HG03280 (cell line): ENCODE measurements at regions not wholly inside any gene's neighbourhood (a gene's known extent, or its start where the extent isn't known, plus 50 kb on each side); places are given as distances from the start of the nearest gene placed in this dataset.
"Not testable (repeated sequence)": the region's sequence is repeated elsewhere in the genome, so short reads cannot be mapped to it uniquely, and the experiment has no call there.

Experiments used
- ATAC-seq: cut with Tn5 transposase; IDR thresholded peaks from one replicate; pipeline ENCODE4 v1.9.1; 2021; ENCODE audit warnings: mild to moderate bottlenecking, moderate library complexity; ENCODE audit not compliant: unreplicated experiment

DNA sequence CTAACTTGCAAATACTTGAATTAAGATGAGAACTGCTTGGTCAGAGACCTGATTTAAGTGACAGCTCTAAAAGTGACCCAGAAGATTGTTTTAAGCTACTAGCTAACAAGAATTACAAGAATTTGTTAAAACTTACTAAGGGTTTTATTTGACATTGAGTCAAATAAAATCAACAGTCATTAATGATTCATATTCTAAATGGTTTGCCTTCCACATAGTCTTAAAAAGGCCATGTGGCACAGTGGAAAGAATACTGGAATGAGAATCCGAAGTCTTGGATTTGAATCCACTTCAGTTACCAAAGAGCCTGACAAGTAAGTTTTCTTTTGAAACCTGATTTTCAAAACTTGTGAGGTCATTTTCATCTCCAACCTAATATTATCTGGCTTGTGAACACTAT, 489.3 kb downstream of the ADCYAP1 start:
- ATAC-seq: no peak

DNA sequence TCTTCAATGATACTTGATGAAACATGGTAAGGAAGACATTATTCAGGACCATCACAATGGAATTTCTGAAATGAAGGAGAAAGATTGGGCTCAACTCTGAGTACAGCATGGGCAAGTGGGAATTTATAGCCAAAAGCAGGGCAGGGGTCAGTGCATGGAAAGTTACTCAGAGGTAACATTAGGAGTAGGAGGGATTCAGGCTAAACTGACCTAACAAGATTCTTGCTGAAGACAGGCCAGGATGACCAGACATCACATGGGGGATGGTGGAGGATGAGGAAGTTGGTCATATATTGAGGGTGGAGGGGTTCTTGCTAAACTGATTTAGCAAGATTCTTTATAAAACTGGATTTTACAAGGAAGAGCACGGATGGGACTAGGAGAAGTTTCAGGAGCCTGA, 489.8 kb downstream of the ADCYAP1 start:
- ATAC-seq: no peak

DNA sequence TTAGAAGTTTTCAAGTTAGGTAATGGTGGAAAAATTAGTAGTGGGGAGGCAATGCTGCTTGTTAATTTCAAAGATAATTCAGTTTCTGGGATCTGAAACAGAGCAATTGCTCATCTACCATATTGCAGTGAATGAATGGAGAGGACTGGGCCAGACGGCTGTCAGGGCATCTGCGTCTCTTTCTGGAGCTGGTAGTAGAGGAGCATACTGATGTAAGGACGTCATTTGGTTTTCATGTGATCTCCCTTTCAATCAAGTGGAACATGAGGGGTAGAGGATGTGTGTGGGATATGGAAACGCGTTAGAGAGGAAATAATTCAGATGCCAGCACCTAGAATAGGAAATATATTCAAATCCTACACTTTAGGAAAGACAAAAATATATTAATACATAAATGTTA, 490.3 kb downstream of the ADCYAP1 start:
- no peak for ATAC-seq

DNA sequence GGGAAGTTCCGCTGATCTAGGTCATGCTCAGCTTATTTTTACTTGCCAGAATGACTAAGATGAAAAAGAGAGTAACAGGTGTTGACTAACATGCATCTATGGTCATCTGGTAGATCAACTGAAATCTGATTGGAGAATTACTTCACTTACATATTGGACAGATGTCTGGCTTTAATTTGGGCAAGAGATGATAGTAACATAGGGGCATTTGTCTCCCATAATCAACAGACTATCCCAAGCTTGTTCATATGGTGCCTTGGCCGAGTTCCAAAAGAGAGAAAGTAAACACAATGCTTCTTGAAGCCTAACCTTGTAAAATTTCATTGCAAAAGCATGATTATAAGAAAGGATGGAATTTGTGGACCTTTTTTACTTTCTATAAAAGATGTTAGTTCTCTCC, 503.7 kb downstream of the ADCYAP1 start:
- ATAC-seq: no peak

DNA sequence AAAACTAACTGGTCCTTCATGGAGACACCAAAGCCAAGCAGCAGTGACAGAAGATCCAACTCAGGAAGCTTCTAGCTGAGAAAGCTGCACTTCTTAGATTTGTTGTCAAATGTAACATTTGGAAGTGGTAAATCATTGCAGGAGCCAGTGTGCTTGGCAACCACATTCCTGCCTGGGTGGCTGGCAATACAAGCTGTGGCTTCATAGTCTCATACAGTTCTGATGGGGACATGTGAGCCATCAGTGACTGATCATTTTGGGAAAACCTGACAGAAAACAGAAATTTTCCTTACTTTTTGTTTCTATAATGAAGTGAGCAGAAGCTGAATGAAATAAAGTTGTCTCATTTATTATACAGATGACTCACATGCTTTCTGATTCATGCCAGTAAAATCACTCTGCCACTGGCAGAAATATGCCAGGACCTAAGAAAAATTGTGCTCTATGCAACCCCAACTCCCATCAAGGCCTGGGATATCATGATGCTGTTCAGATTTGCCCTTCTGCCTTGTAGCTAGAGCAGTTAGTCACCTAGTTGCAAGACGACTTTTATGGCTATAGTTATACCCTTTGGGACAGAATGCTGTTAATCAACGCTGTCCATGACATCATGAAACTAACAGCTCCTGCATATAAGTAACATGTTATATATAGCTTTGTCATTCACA, 508.1 kb downstream of the ADCYAP1 start:
- no peak for ATAC-seq

DNA sequence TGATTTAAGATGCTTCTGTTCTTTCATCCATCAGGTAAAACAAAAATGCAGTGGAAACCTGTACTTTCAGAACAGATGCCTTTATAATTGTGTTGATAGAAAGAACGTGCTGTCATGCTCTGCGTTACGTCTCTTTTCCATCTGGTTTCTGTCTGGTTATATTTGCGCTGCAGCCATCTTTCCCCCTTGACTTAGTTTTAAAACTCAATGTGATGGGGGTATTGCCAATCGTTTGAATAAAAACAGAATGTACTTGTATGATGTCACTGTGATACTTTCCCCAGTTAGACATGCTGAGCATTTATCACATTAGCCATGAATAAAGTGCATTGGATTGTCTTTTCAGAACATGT, 508.6 kb downstream of the ADCYAP1 start:
- ATAC-seq: no peak

DNA sequence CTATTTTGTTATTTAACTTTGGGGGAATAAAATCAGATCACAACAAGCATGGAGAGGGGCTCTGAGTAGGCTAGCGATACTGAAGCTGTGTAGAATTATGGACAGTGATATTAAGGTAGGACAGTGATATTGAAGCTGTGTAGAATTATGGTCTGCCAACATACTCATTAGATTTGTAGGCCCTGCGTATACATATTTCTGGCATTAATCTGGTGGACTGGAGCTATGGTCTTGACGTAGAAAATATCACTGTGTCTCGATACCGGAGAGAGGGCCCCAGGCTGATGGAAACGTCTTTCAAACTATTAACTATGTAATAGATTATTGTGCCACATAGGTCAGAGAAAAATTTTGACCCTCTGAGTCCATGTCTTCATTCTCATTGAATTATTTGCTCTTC, 511.4 kb downstream of the ADCYAP1 start:
- ATAC-seq: no peak

DNA sequence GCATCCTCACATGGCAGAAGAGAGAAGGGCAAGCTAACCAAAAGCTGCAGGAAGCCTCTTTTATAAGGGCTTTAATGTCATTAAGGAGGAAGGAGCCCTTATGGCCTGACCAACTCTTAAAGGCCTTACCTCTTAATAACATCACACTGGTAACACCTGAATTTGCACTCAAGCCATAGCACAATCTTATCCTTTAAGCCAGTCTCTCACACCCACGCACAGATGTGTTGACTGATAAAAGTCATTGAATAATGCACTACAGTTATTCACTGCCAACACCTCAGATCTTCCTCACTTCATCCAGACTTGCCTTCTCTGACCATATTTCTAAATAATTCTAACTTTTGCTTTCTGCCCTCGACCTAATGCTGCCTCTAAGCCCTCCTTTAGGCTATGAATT, 516.8 kb downstream of the ADCYAP1 start:
- no peak for ATAC-seq

DNA sequence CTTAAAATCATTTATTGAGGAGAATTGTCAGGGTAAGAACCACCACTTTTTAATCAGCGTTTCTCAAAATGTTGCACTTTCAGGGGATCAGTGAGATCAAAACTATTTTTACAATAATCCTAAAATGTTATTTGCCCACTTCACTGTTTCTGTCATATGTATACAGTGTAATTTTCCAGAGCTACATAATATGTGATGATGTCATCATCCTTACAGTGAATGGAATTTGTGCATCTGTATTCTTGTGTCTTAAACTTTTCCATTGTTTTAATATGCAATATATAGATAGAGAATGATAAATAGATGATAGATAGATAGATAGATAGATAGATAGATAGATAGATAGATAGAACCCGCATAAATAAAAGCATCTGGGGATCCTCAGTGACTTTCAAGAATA, 518.0 kb downstream of the ADCYAP1 start:
- ATAC-seq: no peak

DNA sequence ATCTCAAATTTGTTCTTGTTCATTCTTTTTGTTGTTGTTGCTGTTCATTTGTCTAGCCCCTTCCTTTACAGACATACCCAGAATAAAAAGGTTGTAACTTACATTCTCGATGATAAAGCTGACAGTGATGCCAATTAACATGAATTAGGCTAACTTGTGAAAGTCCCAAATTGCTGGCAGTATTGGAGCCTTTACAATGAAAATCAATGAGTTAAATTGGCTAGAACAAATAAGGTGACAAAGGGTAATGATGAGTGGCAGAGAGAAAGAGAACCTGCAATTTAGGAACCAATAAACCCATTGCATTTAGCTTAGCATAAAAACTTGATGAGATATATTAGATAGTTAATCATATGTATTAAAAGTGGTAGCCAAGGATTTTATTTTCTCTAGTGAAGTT, 521.0 kb downstream of the ADCYAP1 start:
- ATAC-seq: no peak

DNA sequence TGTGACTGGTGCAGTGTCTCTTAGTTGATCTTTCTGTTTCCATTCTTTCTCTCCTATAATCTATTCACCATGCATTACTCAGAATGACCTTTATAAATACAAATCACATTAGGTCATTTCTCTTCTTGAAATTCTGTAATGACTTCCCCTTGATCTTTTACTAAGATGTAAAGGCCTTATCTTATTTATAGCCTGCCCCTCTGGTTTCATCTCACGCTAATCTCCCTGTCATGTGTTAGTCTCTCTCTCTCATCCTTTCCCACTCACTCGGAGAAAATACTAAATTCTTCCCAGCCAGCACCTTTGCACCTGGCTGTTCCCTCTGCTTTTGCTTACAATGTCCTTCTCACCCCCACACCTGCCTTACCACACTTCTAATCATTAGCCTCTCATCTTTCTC, 530.8 kb downstream of the ADCYAP1 start:
- ATAC-seq: no peak

DNA sequence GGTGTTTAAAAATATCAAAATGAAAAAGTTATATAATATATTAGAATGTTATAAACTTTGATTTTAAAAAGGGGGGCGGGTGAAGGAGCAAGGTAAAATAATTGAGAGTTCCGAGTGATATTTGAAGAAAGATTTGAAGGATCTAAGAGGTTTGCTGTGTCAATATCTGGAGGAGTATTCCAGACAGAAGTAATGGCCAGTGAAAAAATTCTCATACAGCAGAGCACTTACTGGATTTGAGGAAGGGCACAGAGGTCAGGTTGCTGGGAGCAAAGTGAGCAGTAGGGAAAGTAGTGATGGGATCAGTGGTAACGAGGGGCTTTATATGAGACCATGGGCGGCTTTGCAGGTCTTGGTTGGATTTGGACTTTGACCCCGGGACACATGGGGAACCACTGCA, 531.5 kb downstream of the ADCYAP1 start:
- ATAC-seq: no peak

DNA sequence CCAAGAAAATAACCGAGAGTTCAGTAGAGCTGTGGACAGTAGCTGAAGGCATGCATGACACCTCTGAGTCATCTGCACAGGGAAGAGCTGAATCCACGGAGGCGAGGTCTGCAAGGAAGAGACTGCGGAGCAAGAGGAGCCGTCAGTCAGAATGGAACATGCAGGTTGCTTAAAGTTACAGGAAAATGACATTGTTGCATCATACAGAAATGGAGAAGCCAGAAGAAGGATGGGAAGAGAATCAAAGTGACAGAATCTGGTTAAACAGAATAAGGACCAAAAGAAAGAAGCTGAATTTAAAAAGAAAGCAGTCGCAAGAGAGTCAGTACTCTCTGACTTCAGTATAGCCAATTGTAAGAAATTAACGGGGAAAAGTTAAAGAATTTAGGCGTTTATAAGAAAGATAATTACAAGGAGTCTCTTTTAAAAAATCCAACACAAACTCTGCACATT, 533.8 kb downstream of the ADCYAP1 start:
- ATAC-seq: no peak

DNA sequence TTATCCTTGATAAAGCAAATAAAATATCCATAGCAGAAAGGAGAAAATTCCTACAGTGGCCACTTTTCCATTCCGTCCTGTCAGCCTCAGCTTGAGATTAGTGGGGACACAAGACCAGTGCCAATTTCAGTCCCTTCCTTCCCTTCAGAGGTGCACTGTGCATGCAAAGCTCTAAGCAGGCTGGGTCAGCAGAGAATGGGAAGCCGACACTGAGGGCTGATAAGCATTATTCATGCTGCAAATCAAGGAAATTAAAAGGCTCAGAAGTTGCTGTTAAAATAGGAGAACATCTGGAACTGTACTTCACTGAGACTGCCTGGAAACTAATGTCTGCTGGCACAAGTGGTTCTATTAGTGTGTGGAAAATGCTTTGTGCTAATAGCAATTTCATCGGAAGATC, 534.3 kb downstream of the ADCYAP1 start:
- ATAC-seq: no peak

DNA sequence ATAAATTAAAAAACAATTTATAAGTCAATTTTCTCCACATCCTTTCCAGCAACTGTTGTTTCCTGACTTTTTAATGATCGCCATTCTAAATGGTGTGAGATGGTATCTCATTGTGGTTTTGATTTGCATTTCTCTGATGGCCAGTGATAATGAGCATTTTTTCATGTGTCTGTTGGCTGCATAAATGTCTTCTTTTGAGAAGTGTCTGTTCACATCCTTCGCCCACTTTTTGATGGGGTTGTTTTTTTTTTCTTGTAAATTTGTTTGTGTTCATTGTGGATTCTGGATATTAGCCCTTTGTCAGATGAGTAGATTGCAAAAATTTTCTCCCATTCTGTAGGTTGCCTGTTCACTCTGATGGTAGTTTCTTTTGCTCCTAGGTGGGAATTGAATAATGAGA, 539.4 kb downstream of the ADCYAP1 start:
- not testable (repeated sequence) for ATAC-seq

DNA sequence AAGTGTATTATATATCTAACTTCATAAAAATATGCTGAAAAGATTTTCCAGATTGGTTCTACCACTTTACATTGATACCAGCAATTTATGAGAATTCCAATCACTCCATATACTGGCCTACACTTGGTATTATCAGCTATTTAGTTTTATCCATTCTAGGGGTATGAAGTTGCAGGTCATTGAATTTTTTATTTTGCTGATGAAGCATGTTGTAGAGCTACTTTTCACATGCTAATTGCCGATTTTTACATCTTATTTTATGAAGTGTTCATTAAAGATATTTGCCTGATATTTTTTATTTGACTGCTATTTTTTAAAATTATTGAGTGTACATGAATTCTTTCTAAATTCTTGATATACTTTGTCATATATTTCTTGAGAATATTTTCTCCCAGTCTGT, 542.1 kb downstream of the ADCYAP1 start:
- no peak for ATAC-seq

DNA sequence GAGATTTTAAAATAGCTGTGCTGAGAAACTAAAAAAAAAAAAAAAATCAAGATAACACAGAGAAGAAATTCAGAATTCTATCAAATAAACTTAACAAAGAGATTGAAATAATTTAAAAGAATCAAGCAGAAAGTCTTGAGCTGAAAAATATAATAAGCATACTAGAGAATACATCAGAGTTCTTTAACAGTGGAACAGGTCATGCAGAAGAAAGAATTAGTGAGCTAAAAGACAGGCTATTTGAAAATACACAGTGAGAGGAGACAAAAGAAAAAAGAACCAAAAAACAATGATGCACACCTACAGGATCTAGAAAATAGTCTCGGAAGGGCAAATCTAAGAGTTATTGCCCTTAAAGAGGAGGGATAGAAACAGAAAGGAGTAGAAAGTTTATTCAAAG, 548.1 kb downstream of the ADCYAP1 start:
- ATAC-seq: no peak

DNA sequence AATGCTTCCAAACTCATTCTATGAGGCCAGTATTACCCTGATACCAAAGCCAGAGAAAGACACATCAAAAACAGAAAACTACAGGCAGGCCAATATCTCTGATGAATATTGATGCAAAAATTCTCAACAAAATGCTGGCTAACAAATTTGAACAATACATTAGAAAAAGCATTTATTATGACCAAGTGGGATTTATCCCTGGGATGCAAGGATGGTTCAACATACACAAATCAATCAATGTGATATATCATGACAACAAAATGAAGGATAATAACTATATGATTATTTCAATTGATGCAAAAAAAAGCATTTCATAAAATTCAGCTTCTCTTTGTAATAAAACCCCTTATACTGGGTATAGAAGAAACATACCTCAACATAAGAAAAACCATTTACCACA, 550.9 kb downstream of the ADCYAP1 start:
- no peak for ATAC-seq

DNA sequence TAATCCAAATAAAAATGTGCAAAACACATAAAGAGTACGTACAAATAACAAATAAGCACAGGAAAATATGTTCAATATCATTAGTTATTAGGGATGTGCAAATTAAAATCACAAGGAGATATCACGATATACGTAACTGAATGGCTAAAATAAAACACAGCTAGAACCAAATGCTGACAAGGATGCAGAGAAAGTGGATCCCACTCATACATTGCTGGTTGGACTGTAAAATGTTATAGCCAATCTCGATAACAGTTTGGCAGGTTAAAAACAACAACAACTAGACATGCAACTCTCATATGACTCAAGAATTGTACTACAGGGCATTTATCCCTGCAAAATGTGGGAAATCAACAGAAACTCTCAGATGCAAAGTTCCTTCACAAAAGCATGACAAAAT, 553.9 kb downstream of the ADCYAP1 start:
- no peak for ATAC-seq

DNA sequence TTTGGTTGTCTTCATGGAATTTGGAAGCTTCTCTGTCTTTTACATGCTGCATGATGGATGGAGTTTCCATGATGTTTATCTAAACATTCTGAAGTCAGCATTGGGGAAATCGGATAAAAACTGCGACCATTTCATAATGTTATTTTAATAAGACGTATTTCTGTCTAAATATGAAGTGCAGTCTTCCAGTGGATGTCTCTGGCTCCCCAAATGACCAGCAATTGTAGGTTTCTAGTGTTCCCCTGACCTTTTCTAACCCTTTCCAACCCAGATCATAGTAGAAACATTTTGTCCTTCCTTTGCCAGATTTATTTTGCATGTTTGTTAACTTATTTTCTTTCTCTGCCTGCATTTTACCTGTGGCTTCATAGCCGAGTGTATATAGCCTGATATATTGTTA, 559.3 kb downstream of the ADCYAP1 start:
- no peak for ATAC-seq

DNA sequence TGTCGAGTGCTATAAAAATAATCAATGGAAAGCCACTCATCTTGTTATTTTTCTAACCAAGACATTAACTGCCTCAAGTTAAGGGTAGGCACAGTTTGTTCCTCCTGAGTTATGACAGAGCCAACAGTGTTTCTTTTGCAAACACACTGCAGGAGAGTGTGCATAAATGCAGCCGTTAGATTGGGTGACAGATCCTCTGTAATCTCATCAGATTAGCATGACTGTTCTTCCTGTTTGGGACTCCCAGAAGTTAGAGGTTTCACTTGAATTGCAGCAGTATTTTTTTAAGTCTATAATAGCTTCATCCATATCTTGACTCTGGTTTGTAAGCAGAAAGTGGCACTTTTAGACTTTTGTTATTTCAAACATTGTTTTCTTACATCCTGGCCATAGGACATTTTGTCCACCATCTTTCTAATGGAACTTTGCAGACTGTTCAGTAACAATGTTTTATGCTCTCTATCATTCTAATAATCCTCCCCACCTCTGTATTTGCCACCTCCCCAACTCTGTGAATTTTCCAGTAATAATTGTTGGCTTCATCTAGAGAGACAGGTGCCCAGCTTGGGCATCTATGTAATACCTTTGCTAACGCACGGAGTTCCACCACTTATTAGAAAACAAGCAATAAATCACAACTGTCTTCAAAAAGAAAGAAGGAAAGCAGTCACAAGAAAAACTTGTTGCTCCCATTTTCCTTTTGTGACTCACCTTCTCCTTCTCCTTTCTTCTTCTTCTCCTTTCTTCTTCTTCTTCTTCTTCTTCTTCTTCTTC, 560.0 kb downstream of the ADCYAP1 start:
- no peak for ATAC-seq

DNA sequence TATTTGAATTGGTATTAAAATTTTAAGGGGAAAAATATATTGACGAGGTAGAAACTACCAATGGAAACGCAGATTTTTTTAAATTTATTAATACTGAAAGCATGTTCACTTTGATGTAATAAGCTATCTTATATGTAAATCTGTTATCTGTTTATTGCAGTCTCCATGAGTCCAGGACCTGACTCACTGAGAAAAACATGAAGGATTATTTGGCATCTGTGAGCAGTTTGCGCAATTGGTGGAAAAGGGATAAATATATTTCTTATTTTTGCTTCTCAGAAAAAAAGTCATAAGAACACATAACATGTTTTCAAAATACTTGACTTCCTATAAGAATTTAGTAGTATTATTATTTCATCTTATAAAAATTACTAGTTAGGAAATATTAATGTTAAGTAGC, 561.4 kb downstream of the ADCYAP1 start:
- no peak for ATAC-seq

DNA sequence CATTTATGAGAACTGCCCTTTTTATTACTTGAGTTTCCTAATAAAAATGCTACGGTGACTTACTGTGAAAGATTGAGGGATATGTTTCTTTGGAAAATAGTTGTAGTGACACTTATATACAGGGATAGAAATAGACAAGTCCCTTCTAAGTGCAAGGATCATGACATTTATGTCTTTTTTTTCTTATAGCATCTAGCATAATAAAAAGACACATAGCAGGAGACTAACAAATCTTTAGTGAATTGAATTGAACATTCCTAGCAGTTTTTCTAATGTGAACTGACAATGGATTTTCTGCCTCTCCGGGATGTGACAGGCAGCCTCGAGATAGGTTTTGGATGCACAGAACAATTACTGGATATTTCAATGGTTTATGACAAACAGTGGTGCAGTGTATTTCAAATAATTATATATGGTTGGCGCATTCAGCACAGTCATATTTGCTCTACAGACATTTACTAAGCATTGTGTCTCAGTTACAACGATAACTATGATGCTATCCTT, 562.8 kb downstream of the ADCYAP1 start:
- no peak for ATAC-seq
